ENCODE measurements at regions not wholly inside any gene's neighbourhood (a gene's known extent, or its start where the extent isn't known, plus 50 kb on each side); places are given as distances from the start of the nearest gene placed in this dataset.
"Not testable (repeated sequence)": the region's sequence is repeated elsewhere in the genome, so short reads cannot be mapped to it uniquely, and the experiment has no call there.

GRCh38 chr10:6926971-6927370 is 346.9 kb upstream of the PRKCQ start:
- no peak for DNase-seq (ENCODE audit: low read depth)

- no peak for DNase-seq (ENCODE audit: low read depth)
Measured at GRCh38 chr10:6925146-6925545, 345.1 kb upstream of the PRKCQ start.

GRCh38 chr10:6924166-6924565 is 344.1 kb upstream of the PRKCQ start:
- no peak for DNase-seq (ENCODE audit: low read depth)

GRCh38 chr10:6921026-6921425 is 340.9 kb upstream of the PRKCQ start:
- DNase-seq (ENCODE audit: low read depth) = not testable (repeated sequence)

- DNase-seq (ENCODE audit: low read depth) = no peak
Measured at GRCh38 chr10:6920072-6921019, 340.3 kb upstream of the PRKCQ start.

DNA sequence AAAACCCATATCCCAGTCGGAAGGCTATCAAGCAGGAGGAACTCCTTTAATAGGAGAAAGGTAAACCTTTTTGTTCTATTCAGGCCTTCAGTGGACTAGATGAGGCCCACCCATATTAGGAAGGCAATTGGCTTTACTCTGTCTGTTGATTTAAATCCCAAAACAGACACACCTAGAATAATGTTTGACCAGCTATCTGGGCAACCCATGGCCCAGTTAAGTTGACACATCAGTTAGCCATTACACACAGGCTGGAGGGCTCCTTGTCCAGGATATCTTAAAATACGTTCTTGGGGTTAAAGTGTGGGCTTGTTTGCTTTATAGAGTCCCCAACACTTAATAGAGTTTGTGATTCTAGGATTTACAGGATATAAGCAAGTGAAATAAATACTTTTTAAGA is 339.0 kb upstream of the PRKCQ start:
- DNase-seq (ENCODE audit: low read depth) = no peak

- DNase-seq (ENCODE audit: low read depth) = no peak
Measured at GRCh38 chr10:6918305-6918704, 338.2 kb upstream of the PRKCQ start.

GRCh38 chr10:6917125-6917524 is 337.0 kb upstream of the PRKCQ start:
- DNase-seq (ENCODE audit: low read depth) = no peak

GRCh38 chr10:6916601-6917000 is 336.5 kb upstream of the PRKCQ start:
- no peak for DNase-seq (ENCODE audit: low read depth)

DNA sequence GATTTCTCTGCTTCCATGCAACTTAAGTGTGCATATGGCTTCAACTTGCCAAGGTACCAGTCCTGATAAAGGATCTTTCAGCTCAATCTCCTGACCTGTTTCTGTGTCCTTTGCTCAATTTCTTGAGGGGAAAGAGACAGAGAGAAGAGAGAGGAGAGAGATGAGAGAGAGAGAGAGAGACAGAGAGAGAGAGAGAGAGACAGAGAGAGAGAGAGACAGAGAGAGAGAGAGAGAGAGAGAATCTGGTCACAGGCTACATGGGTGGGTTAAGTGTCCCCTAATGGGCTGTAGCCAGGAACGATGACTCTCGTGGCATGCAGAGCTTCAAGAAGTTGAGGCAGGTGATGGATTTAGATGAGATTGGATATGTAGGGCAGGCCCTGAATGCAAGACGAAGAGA is 335.2 kb upstream of the PRKCQ start:
- DNase-seq (ENCODE audit: low read depth) = no peak

GRCh38 chr10:6912929-6913328 is 332.9 kb upstream of the PRKCQ start:
- DNase-seq (ENCODE audit: low read depth) = no peak

GRCh38 chr10:6912424-6912823 is 332.3 kb upstream of the PRKCQ start:
- DNase-seq (ENCODE audit: low read depth) = no peak

DNA sequence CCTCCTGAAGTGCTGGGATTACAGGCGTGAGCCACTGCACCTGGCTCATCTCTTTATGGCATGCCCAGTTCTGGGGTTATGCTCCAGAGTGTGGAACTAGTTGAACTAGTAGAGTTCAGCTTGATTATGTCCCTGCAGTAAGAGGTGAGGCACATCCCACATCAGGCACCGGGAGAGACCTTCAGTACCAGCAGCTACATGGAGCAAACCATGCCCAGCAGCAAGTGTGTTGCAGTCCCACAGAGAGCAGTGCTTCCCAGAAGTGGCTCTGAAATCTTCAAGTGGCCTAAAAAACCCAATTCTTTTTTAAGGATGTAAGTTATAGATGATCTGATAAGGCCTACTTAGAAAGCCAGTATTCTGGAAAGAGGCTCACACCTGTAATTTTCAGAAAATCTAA is 331.9 kb upstream of the PRKCQ start:
- no peak for DNase-seq (ENCODE audit: low read depth)

DNA sequence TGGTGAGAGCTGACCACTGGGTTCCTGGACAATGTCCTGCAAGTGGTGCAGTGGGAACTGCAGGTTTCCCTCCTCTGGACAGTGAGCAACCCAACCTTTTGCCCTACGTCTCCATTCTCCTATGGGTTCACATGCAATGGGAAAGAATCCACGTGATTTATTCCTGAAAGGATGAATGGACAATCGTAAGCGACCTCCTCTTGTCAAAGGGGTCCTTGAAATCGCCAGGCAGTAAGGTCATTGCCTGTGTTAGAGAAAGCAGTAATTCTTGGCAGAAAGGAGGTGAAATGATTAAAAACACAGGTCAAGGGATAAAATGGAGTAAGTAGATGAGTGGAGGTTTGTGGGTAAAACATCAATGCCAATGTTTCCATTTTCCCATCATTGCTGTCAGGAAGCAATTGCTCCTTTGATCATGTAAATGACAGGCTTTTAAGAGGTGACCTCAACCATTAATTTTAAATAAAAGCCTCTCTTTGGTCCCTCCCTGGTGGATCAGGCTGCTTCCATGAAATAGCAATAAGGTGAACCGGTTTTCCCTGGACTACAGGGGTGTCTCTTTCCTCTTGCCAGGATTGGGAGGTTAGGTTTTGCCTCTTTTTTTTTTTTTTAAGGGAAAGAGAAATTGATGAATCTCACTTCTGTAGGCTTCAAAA is 330.0 kb upstream of the PRKCQ start:
- DNase-seq (ENCODE audit: low read depth) = no peak

DNA sequence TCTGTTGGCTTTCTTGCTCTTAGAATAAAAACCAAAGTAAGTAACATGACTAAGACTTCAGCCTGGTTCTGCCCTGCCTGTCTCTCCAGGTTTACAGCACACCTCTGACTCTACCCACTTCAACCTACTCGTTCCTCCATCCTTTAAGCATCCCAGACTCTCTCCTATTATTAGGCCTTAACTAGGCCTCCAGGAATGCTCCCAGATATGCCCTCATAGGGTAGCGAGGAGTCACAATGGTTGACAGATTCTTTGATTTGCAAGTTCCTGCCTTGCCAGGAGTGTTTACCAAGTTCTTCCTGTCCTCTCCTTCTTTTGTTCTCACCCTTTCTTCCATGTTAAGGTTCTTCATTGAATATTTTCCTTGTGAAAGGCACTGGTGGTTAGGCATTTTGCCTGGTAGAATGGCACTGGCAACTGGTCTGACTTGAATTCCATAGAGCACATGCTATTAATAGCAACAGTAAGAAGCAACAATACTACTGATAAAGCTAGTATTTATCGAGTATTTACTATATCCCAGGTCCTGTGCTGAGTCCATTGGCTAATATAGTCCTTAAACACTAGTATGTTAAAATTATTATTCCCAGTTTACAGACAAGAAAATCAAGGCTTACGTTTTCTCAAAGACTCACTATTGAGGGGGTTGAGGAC is 327.9 kb upstream of the PRKCQ start:
- DNase-seq (ENCODE audit: low read depth) = no peak

- no peak for DNase-seq (ENCODE audit: low read depth)
Measured at GRCh38 chr10:6894405-6894804, 314.3 kb upstream of the PRKCQ start.

DNA sequence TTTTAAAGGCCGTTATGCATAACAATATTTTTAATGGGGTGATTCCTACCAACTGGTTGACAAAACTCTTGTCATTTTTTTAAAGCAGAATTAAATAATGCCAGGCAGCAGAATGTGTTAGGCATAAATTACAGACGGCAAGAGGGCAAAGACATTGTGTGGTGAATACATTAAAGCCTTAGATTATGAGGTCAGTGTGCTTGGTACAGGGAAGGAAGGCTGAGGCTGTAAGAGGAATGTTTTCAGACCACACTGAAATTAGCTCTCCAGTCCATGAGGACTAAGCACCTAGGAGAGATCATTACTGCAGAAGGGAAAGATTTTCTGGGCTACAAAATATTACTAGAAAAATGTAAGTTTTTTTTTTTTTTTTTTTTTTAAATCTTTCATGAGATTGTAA is 312.8 kb upstream of the PRKCQ start:
- DNase-seq (ENCODE audit: low read depth) = no peak

DNA sequence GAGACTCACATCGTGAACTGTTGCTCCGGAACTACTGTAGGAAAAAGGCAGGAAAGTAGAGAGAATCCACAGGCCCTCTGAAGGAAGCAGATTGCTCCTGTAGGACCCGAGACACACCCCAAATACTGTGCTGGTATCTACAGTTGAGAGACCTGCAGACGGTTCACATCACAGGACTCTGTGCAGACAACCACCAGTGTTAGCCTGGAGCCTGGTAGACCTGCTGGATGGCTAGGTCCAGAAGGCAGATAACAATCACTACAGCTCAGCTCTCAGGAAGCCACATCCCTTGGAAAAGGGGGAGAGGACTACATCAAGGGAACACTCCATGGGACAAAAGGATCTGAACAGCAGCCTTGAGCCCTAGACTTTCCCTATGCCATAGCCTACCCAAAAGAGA is 311.8 kb upstream of the PRKCQ start:
- DNase-seq (ENCODE audit: low read depth) = no peak

DNA sequence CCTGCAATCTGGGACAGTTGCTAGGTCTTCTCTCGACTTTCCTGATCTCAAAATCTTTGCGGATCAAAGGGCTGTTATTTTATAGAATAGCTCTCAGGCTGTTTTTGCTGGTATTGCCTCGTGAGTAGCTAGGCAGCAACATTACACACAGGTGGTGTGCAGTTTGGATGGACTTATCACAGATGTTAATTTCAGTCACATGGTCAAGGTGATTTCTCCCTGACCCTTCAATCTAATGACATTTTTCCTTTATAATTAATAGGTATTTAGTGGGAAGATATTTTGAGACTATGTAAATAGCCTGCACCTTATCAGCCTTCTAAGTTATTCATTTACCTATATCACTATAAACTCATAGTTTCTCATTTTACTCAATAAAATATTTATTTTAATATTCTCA is 309.6 kb upstream of the PRKCQ start:
- DNase-seq (ENCODE audit: low read depth) = no peak

GRCh38 chr10:6888434-6888833 is 308.4 kb upstream of the PRKCQ start:
- no peak for DNase-seq (ENCODE audit: low read depth)

GRCh38 chr10:6885284-6885683 is 305.2 kb upstream of the PRKCQ start:
- DNase-seq (ENCODE audit: low read depth) = no peak

DNA sequence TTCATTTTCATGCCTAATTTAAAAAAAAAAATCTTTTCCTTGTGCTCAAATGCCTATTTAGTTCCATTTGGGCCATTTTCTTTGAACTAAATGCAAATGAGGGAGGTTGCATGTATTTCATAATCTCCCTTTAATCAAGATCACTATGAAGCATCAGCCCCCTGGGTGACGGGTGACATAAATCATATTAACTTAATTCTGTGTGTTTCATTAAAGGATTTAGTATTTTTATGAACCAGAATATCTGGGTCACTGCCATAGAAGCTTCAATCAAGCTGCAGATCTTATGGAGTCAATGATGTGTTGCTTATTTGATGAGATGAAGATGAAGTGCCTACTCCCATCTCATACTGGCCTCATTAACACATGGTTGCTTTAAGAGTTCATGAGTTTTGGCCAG is 301.9 kb upstream of the PRKCQ start:
- no peak for DNase-seq (ENCODE audit: low read depth)
